ENCODE measurements at regions not wholly inside any gene's neighbourhood (a gene's known extent, or its start where the extent isn't known, plus 50 kb on each side); places are given as distances from the start of the nearest gene placed in this dataset.

- no peak for TF ChIP-seq CTCF (IDR thresholded peaks at IDR 0.05; ENCODE audit: low read depth, low read length)
- H3K4me3 ChIP-seq, result no peak overlapping the region
- H3K27ac ChIP-seq, result no peak overlapping the region
- H3K4me1 ChIP-seq (ENCODE audit: low read depth), result no peaks in the 10 kb centered on the region
- H3K9me3 ChIP-seq (ENCODE audit: low read depth), result no peaks in the 10 kb centered on the region
- no peaks in the 10 kb centered on the region for H3K27me3 ChIP-seq
- no peak for DNase-seq (ENCODE audit: low read depth in 1 of 2, low spot score in 1 of 2)
- H3K36me3 ChIP-seq, result no peaks in the 10 kb centered on the region
These were observed 331.5 kb upstream of the ATP10B start for GRCh38 chr5:161183559-161183958.

GRCh38 chr5:161176221-161176620 is 324.2 kb upstream of the ATP10B start:
- no peak overlapping the region for H3K27ac ChIP-seq
- DNase-seq (ENCODE audit: low read depth in 1 of 2, low spot score in 1 of 2), result no peak
- H3K36me3 ChIP-seq, result no peaks in the 10 kb centered on the region
- no peak overlapping the region for H3K4me3 ChIP-seq
- no peaks in the 10 kb centered on the region for H3K27me3 ChIP-seq
- peaks cover 9% of the 10 kb centered on the region for H3K4me1 ChIP-seq (ENCODE audit: low read depth)
- TF ChIP-seq CTCF (IDR thresholded peaks at IDR 0.05; ENCODE audit: low read depth, low read length), result no peak
- H3K9me3 ChIP-seq (ENCODE audit: low read depth), result no peaks in the 10 kb centered on the region

- no peak for DNase-seq (ENCODE audit: low read depth in 1 of 2, low spot score in 1 of 2)
- no peak for TF ChIP-seq CTCF (IDR thresholded peaks at IDR 0.05; ENCODE audit: low read depth, low read length)
- Histone ChIP-seq H3K27me3 (no peaks in the 10 kb centered on the region), H3K36me3 (no peaks in the 10 kb centered on the region), H3K27ac (no peak overlapping the region), H3K4me3 (no peak overlapping the region), H3K4me1 (ENCODE audit: low read depth) (peaks cover 7% of the 10 kb centered on the region), H3K9me3 (ENCODE audit: low read depth) (no peaks in the 10 kb centered on the region)
These were observed 317.8 kb upstream of the ATP10B start for GRCh38 chr5:161169776-161170175.

GRCh38 chr5:161167016-161167767 is 315.2 kb upstream of the ATP10B start:
- Histone ChIP-seq H3K4me3 (no peak overlapping the region), H3K27ac (no peak overlapping the region), H3K4me1 (ENCODE audit: low read depth) (no peaks in the 10 kb centered on the region), H3K9me3 (ENCODE audit: low read depth) (no peaks in the 10 kb centered on the region), H3K27me3 (peaks cover 12% of the 10 kb centered on the region), H3K36me3 (no peaks in the 10 kb centered on the region)
- DNase-seq (ENCODE audit: low read depth in 1 of 2, low spot score in 1 of 2), result no peak
- TF ChIP-seq CTCF (IDR thresholded peaks at IDR 0.05; ENCODE audit: low read depth, low read length), result no peak

GRCh38 chr5:161165998-161166660 is 314.1 kb upstream of the ATP10B start:
- no peak for DNase-seq (ENCODE audit: low read depth in 1 of 2, low spot score in 1 of 2)
- Histone ChIP-seq H3K36me3 (no peaks in the 10 kb centered on the region), H3K9me3 (ENCODE audit: low read depth) (no peaks in the 10 kb centered on the region), H3K4me1 (ENCODE audit: low read depth) (no peaks in the 10 kb centered on the region), H3K4me3 (no peak overlapping the region), H3K27ac (no peak overlapping the region), H3K27me3 (peaks cover 12% of the 10 kb centered on the region)
- TF ChIP-seq CTCF (IDR thresholded peaks at IDR 0.05; ENCODE audit: low read depth, low read length), result no peak
